NCI-H2196 (cell line): ENCODE measurements at regions not wholly inside any gene's neighbourhood (a gene's known extent, or its start where the extent isn't known, plus 50 kb on each side); places are given as distances from the start of the nearest gene placed in this dataset.
"Not testable (repeated sequence)": the region's sequence is repeated elsewhere in the genome, so short reads cannot be mapped to it uniquely, and the experiment has no call there.

Source experiments
- DNase-seq: peaks from one replicate; lab custom pipeline; 2025; ENCODE audit not compliant: unreplicated experiment; lab: John Stamatoyannopoulos, UW

DNA sequence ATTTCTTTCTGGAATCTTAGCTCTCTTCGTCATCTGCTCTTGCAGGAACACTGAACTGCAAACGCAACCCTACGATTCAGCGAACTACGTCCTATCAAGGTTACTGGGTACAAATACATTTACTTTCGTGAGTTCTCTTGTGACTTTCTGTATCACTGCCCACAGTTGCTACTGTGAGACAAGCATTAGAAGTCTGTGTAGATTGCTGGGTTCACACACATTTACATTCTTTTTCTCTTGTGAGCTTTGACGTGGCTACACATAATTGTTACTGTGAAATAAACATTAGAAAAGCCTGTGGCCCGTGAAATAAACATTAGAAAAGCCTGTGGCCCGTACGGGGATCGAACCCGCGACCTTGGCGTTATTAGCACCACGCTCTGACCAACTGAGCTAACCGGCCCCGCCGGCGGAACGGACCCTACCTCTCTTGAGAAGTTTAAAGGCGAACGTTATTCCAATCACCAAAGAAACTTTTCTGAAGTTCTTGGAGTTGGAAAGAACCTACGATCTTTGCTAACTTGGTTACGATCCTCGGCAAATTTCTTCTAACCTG lies 61.2 kb upstream of the ZNF322 start:
- not testable (repeated sequence) for DNase-seq

DNA sequence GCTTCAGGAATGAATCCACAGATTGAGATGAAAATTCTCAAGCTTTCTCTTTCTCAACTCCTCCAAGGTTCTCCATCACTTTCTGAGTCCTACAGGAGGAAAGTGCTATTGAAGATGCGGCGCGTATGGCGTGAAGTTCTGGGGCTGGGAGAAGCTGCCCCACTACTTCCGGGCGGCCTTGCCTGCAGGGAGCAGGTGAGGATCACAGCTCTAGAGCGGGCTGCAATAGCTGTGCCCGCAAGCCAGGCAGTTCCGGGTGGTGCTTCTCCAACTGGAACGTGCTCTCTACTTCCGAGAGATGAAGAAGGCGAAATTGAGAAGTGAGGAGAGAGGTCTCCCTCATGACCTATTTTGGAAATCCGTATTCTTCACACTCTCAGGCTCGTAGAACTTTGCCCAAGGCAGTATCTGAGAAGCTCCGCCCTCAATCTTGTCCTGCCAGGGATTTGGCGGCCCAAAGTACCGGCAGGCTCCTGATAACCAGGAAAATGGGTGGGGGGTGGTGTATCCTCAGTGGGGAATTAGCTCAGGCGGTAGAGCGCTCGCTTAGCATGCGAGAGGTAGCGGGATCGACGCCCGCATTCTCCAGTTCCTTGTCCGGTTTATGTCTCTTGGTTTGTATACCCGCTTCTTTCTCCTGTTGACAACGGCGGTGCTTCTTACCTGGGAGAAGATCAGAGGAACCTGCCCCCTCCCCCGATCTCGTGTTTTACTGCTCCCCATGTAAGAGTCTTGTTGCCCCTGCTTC lies 70.6 kb upstream of the ZNF322 start:
- not testable (repeated sequence) for DNase-seq

DNA sequence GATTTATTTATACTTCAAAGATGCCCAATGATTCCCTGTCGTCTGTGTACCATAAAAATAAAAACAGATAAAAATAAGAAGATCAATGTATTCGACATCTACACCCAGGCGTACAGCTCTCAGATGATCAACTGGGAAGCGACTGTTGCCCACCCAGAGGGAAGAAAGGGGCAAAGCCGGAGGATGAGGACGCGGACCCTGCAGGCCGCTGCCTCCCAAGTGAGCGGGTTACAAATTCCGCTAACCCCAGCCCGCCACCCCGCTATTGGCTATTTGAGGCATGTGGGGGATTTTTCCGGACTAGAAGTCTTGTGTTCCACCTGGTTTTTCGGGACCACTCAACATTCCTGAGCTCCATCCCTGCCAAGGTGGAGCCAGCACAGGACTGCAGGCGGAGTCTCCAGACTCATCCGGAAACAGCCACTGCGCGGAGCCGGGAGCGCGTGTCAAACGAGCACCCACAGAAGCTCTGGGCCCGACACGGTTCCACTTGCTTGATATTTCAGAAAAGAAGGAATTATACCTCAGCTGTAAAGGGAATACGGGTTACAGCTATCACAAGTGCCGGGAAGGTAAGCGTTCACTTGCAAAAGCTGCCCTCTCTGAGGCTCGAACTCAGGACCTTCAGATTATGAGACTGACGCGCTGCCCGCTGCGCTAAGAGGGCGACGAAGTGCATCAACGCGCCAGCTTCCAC lies 75.4 kb upstream of the ZNF322 start:
- DNase-seq: not testable (repeated sequence)

DNA sequence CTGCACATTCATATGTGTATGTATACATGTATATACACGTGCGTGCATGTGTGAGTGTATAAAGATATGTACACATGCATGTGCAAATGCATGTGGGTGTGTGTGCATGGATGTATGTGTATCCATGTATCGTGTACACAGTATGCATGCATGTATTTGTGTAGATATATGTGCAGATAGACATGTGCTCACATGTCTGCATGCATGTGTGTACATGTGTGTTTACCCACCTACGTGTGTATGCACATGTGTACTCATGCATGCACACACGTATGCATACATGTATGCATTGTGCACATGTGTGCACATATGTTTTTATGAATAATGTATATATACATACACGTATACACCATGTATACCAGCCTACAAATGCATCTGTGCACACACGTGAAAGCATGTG lies 80.3 kb upstream of the ZNF322 start:
- no peak for DNase-seq

DNA sequence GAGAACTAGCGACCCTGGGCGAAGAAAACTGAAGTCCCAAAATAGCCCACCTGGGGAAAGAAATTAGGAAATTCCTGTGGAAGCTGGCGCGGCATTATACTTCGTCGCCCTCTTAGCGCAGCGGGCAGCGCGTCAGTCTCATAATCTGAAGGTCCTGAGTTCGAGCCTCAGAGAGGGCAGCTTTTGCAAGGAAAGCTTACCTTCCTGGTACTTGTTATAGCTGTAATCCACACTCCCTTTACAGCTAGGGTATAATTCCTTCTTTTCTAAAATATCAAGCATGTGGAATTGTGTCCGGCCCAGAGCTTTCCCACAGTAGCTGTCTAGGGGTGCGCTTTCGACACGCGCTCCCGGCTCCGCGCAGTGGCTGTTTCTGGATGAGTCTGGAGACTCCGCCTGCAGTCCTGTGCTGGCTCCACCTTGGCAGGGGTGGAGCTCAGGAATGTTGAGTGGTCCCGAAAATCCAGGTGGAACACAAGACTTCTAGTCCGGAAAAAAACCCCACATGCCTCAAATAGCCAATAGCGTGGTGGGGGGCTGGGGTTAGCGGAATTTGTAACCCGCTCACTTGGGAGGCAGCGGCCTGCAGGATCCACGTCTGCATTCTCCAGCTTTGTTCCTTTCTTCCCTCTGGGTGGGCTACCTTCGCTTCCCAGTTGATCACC lies 83.7 kb upstream of the ZNF322 start:
- no peak for DNase-seq

DNA sequence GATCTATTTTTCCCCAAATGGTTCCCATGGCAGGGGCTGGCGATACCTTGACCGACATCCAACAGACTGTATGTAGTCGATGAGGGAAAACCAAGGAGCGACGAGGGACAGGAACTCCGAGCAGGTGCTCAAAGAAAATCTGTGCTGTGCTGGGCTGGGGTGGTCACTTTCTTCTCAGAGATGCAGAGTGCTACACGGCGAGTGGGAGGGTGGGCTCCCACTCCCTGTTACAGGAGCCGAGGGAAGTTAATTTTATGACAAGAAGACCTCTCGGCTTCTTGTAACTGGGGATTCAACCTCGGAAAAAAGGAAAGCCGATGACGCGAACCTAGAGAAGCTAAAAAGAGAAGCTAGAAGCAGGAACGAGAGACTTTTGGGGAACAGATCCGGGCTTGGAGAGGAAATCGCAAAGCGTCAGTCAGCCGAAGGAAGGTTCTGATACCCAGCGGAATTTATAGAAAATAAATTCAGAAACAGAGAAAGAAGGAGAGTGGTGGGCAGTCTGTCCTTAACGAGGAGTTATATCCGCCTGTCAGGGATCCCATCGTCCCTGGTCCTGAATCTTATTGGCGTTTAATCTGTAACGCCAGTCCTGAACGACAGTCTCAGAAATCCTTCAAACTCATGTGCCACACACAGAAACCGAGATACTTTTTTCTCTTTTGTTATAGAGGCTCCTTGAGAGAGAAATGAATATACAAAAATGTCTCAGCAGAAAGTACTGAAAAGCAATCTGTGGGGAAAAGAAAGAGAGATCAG lies 84.6 kb upstream of the ZNF322 start:
- no peak for DNase-seq

DNA sequence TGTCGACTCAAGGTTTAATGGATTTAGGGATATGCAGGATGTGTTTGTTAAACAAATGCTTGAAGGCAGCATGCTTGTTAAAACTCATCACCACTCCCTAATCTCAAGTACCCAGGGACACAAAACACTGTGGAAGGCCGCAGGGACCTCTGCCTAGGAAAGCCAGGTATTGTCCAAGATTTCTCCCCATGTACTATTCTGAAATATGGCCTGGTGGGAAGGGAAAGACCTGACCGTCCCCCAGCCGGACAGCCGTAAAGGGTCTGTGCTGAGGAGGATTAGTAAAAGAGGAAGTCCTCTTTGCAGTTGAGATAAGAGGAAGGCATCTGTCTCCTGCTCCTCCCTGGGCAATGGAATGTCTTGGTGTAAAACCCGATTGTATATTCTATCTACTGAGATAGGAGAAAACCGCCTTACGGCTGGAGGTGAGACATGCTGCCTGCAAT lies 85.3 kb upstream of the ZNF322 start:
- not testable (repeated sequence) for DNase-seq

DNA sequence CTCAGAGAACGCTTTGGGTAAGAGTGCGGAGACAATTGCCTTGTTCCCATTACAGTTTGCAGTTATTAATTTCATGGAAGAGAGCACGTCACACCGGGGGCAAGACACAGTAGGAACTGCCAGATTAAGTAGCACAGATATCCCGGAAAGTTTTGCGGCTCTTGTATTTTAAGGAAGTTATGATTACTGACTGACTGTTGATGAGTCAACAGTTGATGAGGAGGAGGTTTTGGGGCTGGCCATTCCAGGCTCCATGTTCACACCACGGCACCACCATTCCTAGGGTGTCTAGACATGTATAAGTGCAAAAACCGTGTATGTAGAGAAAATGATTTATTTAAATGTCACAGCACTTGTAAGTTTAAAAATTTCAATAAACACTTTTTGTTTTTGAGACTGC lies 86.4 kb upstream of the ZNF322 start:
- DNase-seq: not testable (repeated sequence)

DNA sequence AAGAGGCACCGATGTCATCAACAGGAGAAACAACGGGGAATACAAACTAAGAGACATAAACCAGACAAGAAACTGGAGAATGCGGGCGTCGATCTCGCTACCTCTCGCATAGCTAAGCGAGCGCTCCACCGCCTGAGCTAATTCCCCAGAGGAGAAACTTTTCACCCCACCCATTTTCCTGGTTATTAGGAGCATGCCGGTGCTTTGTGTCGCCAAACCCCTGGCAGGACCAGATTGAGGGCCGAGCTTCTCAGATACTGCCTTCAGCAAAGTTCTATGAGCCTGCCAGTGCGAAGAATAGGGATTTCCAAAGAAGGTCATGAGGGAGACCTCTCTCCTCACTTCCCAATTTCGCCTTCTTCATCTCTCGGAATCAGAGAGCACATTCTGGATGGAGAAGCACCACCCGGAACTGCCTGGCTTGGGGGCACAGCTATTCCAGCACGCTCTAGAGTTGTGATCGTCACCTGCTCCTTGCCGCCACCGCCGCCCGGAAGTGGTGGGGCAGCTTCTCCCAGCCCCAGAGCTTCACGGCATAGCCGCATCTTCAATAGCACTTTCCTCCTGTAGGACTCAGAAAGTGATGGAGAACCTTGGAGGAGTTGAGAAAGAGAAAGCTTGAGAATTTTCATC lies 89.7 kb upstream of the ZNF322 start:
- DNase-seq: not testable (repeated sequence)

DNA sequence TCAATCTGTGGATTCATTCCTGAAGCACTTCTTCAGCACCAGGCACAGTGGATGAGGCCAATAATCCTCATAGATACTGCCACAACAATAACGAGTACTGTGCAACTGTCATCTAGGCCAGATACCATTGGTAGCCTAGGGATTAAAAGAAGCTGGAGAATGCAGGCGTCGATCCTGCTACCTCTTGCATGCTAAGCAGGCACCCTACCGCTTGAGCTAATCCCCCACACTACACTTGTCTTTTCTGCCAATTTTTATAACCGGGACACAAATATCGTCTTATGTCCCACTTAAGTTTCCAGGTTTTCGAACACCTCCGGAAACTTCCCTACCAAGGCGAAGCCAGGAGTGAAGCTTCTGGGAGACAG lies 90.2 kb upstream of the ZNF322 start:
- DNase-seq: not testable (repeated sequence)

DNA sequence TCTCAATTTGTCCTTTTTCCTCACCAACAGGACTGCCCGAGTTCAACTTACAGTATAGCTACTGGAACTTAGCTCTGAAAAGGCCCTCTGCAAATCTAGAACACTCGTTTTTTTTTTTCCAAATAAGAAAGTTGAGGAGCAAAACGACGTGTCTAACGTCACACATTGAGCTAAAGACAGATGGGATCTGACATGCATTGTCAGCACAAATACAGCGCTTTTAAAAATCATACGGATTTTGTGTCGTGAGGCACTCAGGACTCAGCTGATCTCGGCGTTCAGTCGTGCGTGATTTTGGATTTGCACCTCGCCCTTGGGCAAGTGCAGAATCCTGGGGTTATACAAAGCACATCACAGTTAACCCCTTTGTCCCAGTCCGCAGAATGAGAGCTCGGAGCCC lies 94.7 kb upstream of the ZNF322 start:
- DNase-seq: no peak

DNA sequence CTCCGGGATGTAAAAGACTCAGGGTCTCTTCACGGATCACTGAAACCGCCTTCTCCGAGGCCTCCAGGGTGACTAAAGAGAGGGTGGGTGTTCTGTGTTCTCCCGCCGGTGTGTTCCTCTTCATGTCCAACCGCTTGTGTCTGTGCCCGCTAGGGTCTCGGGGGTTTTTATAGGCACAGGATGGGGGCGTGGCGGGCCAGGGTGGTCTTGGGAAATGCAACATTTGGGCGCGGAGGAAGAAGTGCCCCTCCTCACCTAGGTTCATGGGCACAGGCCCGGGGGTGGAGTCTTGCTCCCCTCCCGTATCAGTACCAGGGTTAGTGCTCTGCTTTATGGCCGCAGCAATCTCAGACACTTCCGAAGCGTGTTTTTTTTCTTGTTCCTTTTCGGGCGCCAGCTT lies 95.3 kb upstream of the ZNF322 start:
- not testable (repeated sequence) for DNase-seq

DNA sequence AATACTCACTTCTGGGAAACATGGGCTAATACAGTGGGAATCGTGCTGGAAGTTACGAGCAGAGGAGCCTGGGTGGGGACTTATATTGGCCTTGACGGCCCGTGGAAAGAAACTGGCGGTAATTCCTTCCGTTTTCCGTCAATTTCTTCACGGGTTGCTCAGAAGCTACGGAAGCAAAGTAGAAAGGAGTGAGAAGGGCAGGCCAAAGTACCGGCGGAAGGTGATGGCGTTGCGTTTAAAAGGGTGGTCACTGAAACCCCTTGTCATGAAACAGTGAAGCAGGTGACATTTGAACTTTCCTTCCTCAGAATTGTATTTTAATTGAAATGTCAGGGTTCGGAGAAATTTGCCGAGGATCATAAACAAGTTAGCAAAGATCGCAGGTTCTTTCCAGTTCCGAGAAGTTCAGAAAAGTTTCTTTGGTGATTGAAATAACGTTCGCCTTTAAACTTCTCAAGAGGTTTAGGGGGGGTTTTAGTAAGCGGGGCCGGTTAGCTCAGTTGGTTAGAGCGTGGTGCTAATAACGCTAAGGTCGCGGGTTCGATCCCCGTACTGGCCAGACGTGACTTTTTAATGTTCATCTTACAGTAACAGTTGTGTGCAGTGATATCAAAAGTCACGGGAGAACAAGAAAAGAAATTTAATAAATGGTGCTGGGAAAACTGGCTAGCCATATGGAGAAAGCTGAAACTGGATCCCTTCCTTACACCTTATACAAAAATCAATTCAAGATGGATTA lies 96.7 kb upstream of the ZNF322 start:
- DNase-seq: not testable (repeated sequence)

DNA sequence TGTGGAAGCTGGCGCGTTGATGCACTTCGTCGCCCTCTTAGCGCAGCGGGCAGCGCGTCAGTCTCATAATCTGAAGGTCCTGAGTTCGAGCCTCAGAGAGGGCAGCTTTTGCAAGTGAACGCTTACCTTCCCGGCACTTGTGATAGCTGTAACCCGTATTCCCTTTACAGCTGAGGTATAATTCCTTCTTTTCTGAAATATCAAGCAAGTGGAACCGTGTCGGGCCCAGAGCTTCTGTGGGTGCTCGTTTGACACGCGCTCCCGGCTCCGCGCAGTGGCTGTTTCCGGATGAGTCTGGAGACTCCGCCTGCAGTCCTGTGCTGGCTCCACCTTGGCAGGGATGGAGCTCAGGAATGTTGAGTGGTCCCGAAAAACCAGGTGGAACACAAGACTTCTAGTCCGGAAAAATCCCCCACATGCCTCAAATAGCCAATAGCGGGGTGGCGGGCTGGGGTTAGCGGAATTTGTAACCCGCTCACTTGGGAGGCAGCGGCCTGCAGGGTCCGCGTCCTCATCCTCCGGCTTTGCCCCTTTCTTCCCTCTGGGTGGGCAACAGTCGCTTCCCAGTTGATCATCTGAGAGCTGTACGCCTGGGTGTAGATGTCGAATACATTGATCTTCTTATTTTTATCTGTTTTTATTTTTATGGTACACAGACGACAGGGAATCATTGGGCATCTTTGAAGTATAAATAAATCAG lies 106.8 kb upstream of the ZNF322 start:
- DNase-seq: not testable (repeated sequence)

DNA sequence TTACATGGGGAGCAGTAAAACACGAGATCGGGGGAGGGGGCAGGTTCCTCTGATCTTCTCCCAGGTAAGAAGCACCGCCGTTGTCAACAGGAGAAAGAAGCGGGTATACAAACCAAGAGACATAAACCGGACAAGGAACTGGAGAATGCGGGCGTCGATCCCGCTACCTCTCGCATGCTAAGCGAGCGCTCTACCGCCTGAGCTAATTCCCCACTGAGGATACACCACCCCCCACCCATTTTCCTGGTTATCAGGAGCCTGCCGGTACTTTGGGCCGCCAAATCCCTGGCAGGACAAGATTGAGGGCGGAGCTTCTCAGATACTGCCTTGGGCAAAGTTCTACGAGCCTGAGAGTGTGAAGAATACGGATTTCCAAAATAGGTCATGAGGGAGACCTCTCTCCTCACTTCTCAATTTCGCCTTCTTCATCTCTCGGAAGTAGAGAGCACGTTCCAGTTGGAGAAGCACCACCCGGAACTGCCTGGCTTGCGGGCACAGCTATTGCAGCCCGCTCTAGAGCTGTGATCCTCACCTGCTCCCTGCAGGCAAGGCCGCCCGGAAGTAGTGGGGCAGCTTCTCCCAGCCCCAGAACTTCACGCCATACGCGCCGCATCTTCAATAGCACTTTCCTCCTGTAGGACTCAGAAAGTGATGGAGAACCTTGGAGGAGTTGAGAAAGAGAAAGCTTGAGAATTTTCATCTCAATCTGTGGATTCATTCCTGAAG lies 111.6 kb upstream of the ZNF322 start:
- not testable (repeated sequence) for DNase-seq

DNA sequence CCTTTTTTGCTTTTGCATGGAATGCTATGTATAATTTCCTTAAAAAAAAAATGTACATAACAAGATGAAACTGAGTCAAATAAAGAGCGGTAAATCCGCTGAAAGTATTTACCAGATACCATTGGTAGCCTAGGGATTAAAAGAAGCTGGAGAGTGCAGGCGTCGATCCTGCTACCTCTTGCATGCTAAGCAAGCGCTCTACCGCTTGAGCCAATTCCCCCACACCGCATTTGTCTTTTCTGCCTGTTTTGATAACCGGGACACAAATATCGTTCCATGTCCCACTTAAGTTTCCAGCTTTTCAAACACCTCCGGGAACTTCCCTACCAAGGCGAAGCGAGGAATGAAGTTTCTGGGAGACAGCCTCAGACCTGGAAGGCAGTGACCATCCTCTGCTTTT lies 113.9 kb upstream of the ZNF322 start:
- DNase-seq: not testable (repeated sequence)

DNA sequence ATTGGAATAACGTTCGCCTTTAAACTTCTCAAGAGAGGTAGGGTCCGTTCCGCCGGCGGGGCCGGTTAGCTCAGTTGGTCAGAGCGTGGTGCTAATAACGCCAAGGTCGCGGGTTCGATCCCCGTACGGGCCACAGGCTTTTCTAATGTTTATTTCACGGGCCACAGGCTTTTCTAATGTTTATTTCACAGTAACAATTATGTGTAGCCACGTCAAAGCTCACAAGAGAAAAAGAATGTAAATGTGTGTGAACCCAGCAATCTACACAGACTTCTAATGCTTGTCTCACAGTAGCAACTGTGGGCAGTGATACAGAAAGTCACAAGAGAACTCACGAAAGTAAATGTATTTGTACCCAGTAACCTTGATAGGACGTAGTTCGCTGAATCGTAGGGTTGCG lies 121.0 kb upstream of the ZNF322 start:
- DNase-seq: not testable (repeated sequence)

DNA sequence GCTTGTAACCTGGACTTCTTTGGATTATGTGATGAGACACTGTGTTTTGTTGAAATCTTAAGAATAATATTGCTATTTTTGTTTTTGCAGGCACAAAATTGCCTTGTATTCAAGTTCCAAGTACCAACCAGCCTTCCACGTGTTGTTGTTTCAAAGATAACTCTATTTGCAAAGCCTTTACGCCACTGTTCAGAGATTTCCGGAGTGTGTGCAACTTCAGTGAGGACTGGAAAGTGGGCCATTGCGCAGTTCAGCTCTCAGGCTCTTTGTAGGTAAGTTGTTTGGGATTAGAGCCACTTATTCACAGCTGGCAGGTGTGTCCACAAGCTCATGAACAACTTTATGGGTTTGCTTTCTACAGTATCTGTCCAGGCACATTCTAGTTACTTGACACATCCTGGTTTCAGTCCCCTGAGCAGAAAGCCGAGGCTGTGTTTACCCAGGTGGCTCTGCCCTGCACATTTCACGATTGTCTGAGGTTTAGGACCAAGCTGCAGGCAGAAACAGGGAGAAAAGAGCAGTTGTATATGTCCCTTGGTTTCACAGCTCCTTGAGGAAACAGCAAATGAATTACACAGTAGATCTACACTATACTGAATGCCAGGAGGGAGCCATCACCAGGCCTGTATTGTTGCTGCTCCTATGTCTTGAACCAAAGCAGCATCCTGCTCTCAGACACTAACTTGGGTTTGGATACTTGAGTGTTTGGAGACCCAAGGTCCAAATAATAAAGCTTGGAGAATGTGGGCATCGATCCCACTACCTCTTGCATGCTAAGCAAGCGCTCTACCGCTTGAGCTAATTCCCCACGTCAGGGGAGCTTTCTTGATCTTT lies 136.1 kb upstream of the ZNF322 start:
- not testable (repeated sequence) for DNase-seq
